H9 (cell line): ENCODE measurements at regions not wholly inside any gene's neighbourhood (a gene's known extent, or its start where the extent isn't known, plus 50 kb on each side); places are given as distances from the start of the nearest gene placed in this dataset.

ENCODE experiments used
- DNase-seq: peaks from one replicate; pipeline ENCODE4 v3.0.0-alpha.2; 2017
- H2AFZ ChIP-seq: one replicate; pipeline ENCODE4 v1.6.1; 2013; ENCODE audit warnings: mild to moderate bottlenecking, low read length, control low read depth, moderate library complexity
- H2AK5ac ChIP-seq: 2 replicates; pipeline ENCODE4 v1.6.1; 2013; ENCODE audit warnings: low read length, control low read depth, mixed read lengths; ENCODE audit not compliant: insufficient read length
- H2BK120ac ChIP-seq: one replicate; pipeline ENCODE4 v1.6.1; 2013; ENCODE audit warnings: low read depth, mild to moderate bottlenecking, low read length, control low read depth, inconsistent platforms; ENCODE audit not compliant: poor library complexity, severe bottlenecking
- H2BK12ac ChIP-seq: 2 replicates; pipeline ENCODE4 v1.6.1; 2013; ENCODE audit warnings: low read length, control low read depth, mixed read lengths, low read depth; ENCODE audit not compliant: insufficient read length
- H2BK15ac ChIP-seq: 2 replicates; pipeline ENCODE4 v1.6.1; 2013; ENCODE audit warnings: low read depth, low read length, control low read depth
- H2BK20ac ChIP-seq: one replicate; pipeline ENCODE4 v1.6.1; 2013; ENCODE audit warnings: low read depth, mild to moderate bottlenecking, low read length, control low read depth, inconsistent platforms; ENCODE audit not compliant: poor library complexity, severe bottlenecking
- H2BK5ac ChIP-seq: 2 replicates; pipeline ENCODE4 v1.6.1; 2013; ENCODE audit warnings: low read length, control low read depth, mixed read lengths; ENCODE audit not compliant: insufficient read length
- H3K14ac ChIP-seq: 2 replicates; pipeline ENCODE4 v1.6.1; 2013; ENCODE audit warnings: low read length, control low read depth; ENCODE audit not compliant: insufficient read depth
- H3K18ac ChIP-seq: 2 replicates; pipeline ENCODE4 v1.6.1; 2013; ENCODE audit warnings: low read depth, mild to moderate bottlenecking, mixed read lengths, low read length, control low read depth; ENCODE audit not compliant: insufficient read length
- H3K23ac ChIP-seq: 2 replicates; pipeline ENCODE4 v1.6.1; 2013; ENCODE audit warnings: low read length, control low read depth, mixed read lengths, low read depth; ENCODE audit not compliant: insufficient read length
- H3K23me2 ChIP-seq: 2 replicates; pipeline ENCODE4 v1.6.1; 2013; ENCODE audit warnings: low read depth, mild to moderate bottlenecking, mixed read lengths, low read length, control low read depth; ENCODE audit not compliant: insufficient read length, poor library complexity, severe bottlenecking
- H3K27ac ChIP-seq: 2 replicates; pipeline ENCODE4 v1.5.1; 2013; ENCODE audit warnings: low read length, control low read depth, mixed read lengths, low read depth; ENCODE audit not compliant: insufficient read length
- H3K27me3 ChIP-seq: 2 replicates; pipeline ENCODE4 v1.6.1; 2013; ENCODE audit warnings: low read length, control low read depth, inconsistent platforms; ENCODE audit not compliant: insufficient read depth
- H3K4ac ChIP-seq: 2 replicates; pipeline ENCODE4 v1.6.1; 2013; ENCODE audit warnings: low read depth, mild to moderate bottlenecking, control low read depth, inconsistent platforms, low read length, moderate library complexity
- H3K4me1 ChIP-seq: 2 replicates; pipeline ENCODE4 v1.6.1; 2013; ENCODE audit warnings: low read length, control low read depth, inconsistent platforms; ENCODE audit not compliant: insufficient read depth
- H3K4me2 ChIP-seq: 2 replicates; pipeline ENCODE4 v1.6.1; 2013; ENCODE audit warnings: low read length, control low read depth, mixed read lengths; ENCODE audit not compliant: insufficient read length, insufficient read depth
- H3K56ac ChIP-seq: 2 replicates; pipeline ENCODE4 v1.6.1; 2013; ENCODE audit warnings: low read depth, mild to moderate bottlenecking, mixed read lengths, low read length, control low read depth; ENCODE audit not compliant: insufficient read length
- H3K79me1 ChIP-seq: 2 replicates; pipeline ENCODE4 v1.6.1; 2013; ENCODE audit warnings: low read depth, mild to moderate bottlenecking, moderate library complexity, low read length, control low read depth, inconsistent platforms; ENCODE audit not compliant: insufficient read depth, poor library complexity, severe bottlenecking
- H3K79me2 ChIP-seq: 2 replicates; pipeline ENCODE4 v1.6.1; 2013; ENCODE audit warnings: low read length, control low read depth, inconsistent platforms; ENCODE audit not compliant: insufficient read depth
- H3K9ac ChIP-seq: 2 replicates; pipeline ENCODE4 v1.6.1; 2013; ENCODE audit warnings: low read length, control low read depth, mixed read lengths; ENCODE audit not compliant: insufficient read length; ENCODE audit errors: extremely low read depth
- H3K9me3 ChIP-seq: one replicate; pipeline ENCODE4 v1.6.1; 2013; ENCODE audit warnings: low read depth, low read length, inconsistent platforms; ENCODE audit not compliant: control insufficient read depth
- H3T11ph ChIP-seq: one replicate; pipeline ENCODE4 v1.6.1; 2013; ENCODE audit warnings: mild to moderate bottlenecking, low read length, control low read depth, inconsistent platforms
- H4K20me1 ChIP-seq: one replicate; pipeline ENCODE4 v1.6.1; 2013; ENCODE audit not compliant: control insufficient read depth, insufficient read length, insufficient read depth
- H4K5ac ChIP-seq: 2 replicates; pipeline ENCODE4 v1.6.1; 2013; ENCODE audit warnings: low read depth, mild to moderate bottlenecking, mixed read lengths, low read length, control low read depth; ENCODE audit not compliant: insufficient read length
- H4K8ac ChIP-seq: replicated peaks from 2 replicates; pipeline ENCODE4 v1.6.1; 2013; ENCODE audit warnings: low read length, control low read depth, mixed read lengths, low read depth; ENCODE audit not compliant: insufficient read length
- H4K91ac ChIP-seq: 2 replicates; pipeline ENCODE4 v1.6.1; 2013; ENCODE audit warnings: low read depth, mild to moderate bottlenecking, moderate library complexity, mixed read lengths, low read length, control low read depth; ENCODE audit not compliant: insufficient read length
- H3K27ac Mint-ChIP-seq, 3 experiments: 2 replicates in 2 of 3; 3 replicates in 1 of 3; pipeline ENCODE4 v1.8.0; 2020 to 2021; ENCODE audit warnings: mixed read lengths in 3 of 3, mild to moderate bottlenecking in 1 of 3, moderate library complexity in 1 of 3
- H3K27me3 Mint-ChIP-seq: 2 replicates; pipeline ENCODE4 v1.8.0; 2021; ENCODE audit warnings: low read depth, mild to moderate bottlenecking, moderate library complexity, mixed read lengths
- H3K36me3 Mint-ChIP-seq, 3 experiments: 2 replicates in 2 of 3; 3 replicates in 1 of 3; pipeline ENCODE4 v1.8.0; 2020 to 2021; ENCODE audit warnings: low read depth in 3 of 3, mixed read lengths in 3 of 3; ENCODE audit not compliant: insufficient read depth in 1 of 3
- H3K4me1 Mint-ChIP-seq, 2 experiments: 2 replicates each; pipeline ENCODE4 v1.8.0; 2020; ENCODE audit warnings: mixed read lengths in 2 of 2
- H3K4me3 Mint-ChIP-seq, 2 experiments: 2 replicates in 1 of 2; 3 replicates in 1 of 2; pipeline ENCODE4 v1.8.0; 2020 to 2021; ENCODE audit warnings: mild to moderate bottlenecking in 2 of 2, mixed read lengths in 2 of 2, moderate library complexity in 1 of 2
- H3K9me3 Mint-ChIP-seq, 2 experiments: 2 replicates in 1 of 2; 3 replicates in 1 of 2; pipeline ENCODE4 v1.8.0; 2020; ENCODE audit warnings: mild to moderate bottlenecking in 2 of 2, mixed read lengths in 2 of 2, moderate library complexity in 1 of 2
- WGBS: extraction: QIAGEN DNeasy Blood & Tissue Kit; methylation state at CpG from one replicate; pipeline ENCODE4 v1.1.7; 2013; ENCODE audit warnings: missing lambda C conversion rate, low lambda C conversion rate, mixed read lengths; ENCODE audit not compliant: insufficient read length; ENCODE audit errors: extremely low coverage; 5-methylcytosine and 5-hydroxymethylcytosine counted together
- TF ChIP-seq, protein P1 (sequence below): fragments of 200-600 bp; sonication (generic); conservative IDR thresholded peaks from 3 replicates; pipeline ENCODE4 v1.8.0; 2021; ENCODE audit warnings: antibody characterized with exemption, mild to moderate bottlenecking

GRCh38 chr5:33375900-33376299, 64.9 kb upstream of the TARS1 start:
- H3K23me2 ChIP-seq, result no peaks in the 10 kb centered on the region
- H3K27me3 Mint-ChIP-seq, result peaks cover 2% of the 10 kb centered on the region; the same call in 1 of the 2 replicates
- H3K9me3 ChIP-seq, result no peaks in the 10 kb centered on the region
- H3K18ac ChIP-seq, result no peak overlapping the region
- H3K4ac ChIP-seq, result no peak overlapping the region
- no peak overlapping the region for H3T11ph ChIP-seq
- no peak overlapping the region for H3K56ac ChIP-seq
- no peak overlapping the region for H3K14ac ChIP-seq
- no peak overlapping the region for H4K8ac ChIP-seq
- H3K4me2 ChIP-seq, result no peak overlapping the region
- H2BK120ac ChIP-seq, result no peak overlapping the region
- peaks cover 0 to 3% (median 0%) of the 10 kb centered on the region in 3 experiments; a peak in 1 of 7 replicates for H3K36me3 Mint-ChIP-seq
- H2AK5ac ChIP-seq, result no peak overlapping the region
- TF ChIP-seq, protein P1, sequence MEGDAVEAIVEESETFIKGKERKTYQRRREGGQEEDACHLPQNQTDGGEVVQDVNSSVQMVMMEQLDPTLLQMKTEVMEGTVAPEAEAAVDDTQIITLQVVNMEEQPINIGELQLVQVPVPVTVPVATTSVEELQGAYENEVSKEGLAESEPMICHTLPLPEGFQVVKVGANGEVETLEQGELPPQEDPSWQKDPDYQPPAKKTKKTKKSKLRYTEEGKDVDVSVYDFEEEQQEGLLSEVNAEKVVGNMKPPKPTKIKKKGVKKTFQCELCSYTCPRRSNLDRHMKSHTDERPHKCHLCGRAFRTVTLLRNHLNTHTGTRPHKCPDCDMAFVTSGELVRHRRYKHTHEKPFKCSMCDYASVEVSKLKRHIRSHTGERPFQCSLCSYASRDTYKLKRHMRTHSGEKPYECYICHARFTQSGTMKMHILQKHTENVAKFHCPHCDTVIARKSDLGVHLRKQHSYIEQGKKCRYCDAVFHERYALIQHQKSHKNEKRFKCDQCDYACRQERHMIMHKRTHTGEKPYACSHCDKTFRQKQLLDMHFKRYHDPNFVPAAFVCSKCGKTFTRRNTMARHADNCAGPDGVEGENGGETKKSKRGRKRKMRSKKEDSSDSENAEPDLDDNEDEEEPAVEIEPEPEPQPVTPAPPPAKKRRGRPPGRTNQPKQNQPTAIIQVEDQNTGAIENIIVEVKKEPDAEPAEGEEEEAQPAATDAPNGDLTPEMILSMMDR, result no peak
- H3K27me3 ChIP-seq, result no peaks in the 10 kb centered on the region
- H3K27ac Mint-ChIP-seq, result no peak overlapping the region
- H3K4me1 ChIP-seq, result no peaks in the 10 kb centered on the region
- no peaks in the 10 kb centered on the region for H3K9me3 Mint-ChIP-seq
- DNase-seq, result no peak
- H2BK5ac ChIP-seq, result no peak overlapping the region
- no peak overlapping the region for H2BK20ac ChIP-seq
- H4K91ac ChIP-seq, result no peak overlapping the region
- H3K23ac ChIP-seq, result no peak overlapping the region
- H2AFZ ChIP-seq, result no peak overlapping the region
- no CpG with 5 or more reads among the region's 2 CpGs for whole genome bisulfite sequencing
- no peak overlapping the region for H3K4me3 Mint-ChIP-seq
- H3K4me1 Mint-ChIP-seq, result peaks cover 0 to 3% of the 10 kb centered on the region in 2 experiments; a peak in 1 of 4 replicates
- no peak overlapping the region for H2BK15ac ChIP-seq
- H3K9ac ChIP-seq, result no peak overlapping the region
- no peak overlapping the region for H3K27ac ChIP-seq
- no peaks in the 10 kb centered on the region for H3K79me1 ChIP-seq
- H4K5ac ChIP-seq, result no peak overlapping the region
- no peaks in the 10 kb centered on the region for H4K20me1 ChIP-seq
- no peak overlapping the region for H2BK12ac ChIP-seq
- no peaks in the 10 kb centered on the region for H3K79me2 ChIP-seq
